ENCODE measurements at regions not wholly inside any gene's neighbourhood (a gene's known extent, or its start where the extent isn't known, plus 50 kb on each side); places are given as distances from the start of the nearest gene placed in this dataset.

DNA sequence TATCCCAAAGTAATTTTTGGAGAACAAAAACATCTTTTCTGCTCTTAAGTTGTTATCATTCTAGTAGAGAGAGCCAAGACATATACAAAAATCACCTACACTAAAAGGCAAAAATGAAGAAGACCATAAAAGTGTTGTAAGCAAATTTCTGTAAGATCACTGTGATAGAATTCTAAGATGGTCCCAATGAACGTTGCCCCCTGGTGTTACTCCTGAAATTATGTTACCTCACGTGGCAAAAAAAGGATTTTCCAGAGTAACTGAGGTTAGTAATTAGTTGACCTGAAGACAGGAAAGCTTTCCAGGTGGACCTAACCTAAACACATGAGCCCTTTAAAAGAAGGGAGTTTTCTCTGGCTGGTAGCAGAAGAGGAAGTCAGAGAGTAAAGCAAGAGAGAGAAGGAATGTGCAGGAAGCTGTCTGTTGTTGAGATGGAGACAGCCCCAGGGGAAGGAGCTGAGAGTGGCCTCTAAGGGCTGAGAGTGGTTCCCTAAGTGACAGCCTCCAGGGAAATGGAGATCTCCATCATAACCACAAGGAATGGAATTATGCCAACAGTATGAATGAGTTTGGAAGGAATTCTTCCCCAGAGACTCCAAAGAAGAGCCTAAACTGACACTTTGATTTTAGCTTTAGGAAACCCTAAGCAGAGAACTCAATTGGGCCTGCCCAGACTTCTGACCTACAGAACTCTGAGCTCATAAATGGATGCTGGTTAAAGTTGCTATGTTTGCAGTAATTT lies 205.9 kb downstream of the CD47 start:
- TF ChIP-seq CTCF (conservative IDR thresholded peaks at IDR 0.05; ENCODE audit: low read length): no peak
- no peak for TF ChIP-seq EZH2phosphoT487 (IDR thresholded peaks at IDR 0.05; ENCODE audit: borderline replicate concordance, low read depth, low read length)

All from OCI-LY7 (cell line).